ENCODE measurements at regions not wholly inside any gene's neighbourhood (a gene's known extent, or its start where the extent isn't known, plus 50 kb on each side); places are given as distances from the start of the nearest gene placed in this dataset.
A peak's percentile ranks its signal among the peaks of the same experiment; 100 is the strongest.

DNA sequence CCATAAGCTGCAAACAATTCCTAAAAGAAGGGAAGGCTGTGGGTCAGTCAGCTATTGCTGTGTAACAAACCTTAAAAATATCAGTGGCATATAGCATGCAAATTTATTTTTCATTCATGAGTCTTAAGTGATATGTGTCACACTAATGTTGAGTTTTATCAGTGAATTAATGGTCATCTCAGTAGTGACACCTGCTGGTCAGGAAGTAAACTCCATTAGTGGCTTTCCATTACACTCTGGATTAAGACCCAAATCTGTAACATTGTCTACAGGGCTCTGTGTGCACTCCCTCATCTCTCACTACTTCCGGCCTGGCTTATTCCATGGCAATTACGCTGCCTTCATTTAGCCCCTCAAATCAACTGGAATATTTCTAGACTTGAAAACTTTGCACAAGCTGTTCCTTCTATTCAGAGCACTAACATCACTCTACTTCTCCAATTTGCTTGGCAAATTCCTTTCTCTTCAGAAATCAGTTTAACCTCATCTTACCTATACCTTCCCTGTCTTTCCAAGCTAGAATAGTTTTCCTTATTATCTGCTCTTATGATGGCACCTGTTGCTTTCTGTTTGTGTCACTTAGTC is 217.3 kb upstream of the TAPT1 start:
- DNase-seq (no peak), ATAC-seq (peak; percentile 80 to 83 (median 82))
- H3K4me3 ChIP-seq: no peak overlapping the region
- WGBS (ENCODE audit: insufficient coverage, low coverage, low lambda C conversion rate, missing lambda C conversion rate): 10% methylated on average over 2 of the region's 2 CpGs
- TF ChIP-seq, protein P1, sequence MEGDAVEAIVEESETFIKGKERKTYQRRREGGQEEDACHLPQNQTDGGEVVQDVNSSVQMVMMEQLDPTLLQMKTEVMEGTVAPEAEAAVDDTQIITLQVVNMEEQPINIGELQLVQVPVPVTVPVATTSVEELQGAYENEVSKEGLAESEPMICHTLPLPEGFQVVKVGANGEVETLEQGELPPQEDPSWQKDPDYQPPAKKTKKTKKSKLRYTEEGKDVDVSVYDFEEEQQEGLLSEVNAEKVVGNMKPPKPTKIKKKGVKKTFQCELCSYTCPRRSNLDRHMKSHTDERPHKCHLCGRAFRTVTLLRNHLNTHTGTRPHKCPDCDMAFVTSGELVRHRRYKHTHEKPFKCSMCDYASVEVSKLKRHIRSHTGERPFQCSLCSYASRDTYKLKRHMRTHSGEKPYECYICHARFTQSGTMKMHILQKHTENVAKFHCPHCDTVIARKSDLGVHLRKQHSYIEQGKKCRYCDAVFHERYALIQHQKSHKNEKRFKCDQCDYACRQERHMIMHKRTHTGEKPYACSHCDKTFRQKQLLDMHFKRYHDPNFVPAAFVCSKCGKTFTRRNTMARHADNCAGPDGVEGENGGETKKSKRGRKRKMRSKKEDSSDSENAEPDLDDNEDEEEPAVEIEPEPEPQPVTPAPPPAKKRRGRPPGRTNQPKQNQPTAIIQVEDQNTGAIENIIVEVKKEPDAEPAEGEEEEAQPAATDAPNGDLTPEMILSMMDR (IDR thresholded peaks at IDR 0.05): peak; percentile 62 to 80 (median 71)
- TF ChIP-seq POLR2A (IDR thresholded peaks at IDR 0.05): no peak
- no peaks in the 10 kb centered on the region for H3K36me3 ChIP-seq
- H3K27ac ChIP-seq: no peak overlapping the region
- intact Hi-C loops (cut with DNase I): no loop called here
- H3K9me3 ChIP-seq: no peaks in the 10 kb centered on the region
- H3K27me3 ChIP-seq: no peaks in the 10 kb centered on the region
- no peaks in the 10 kb centered on the region for H3K4me1 ChIP-seq

GRCh38 chr4:16442296-16442695 is 216.0 kb upstream of the TAPT1 start:
- H3K4me3 ChIP-seq: no peak overlapping the region
- H3K27me3 ChIP-seq: no peaks in the 10 kb centered on the region
- DNase-seq: no peak
- TF ChIP-seq, protein P1 (IDR thresholded peaks at IDR 0.05): no peak
- TF ChIP-seq POLR2A (IDR thresholded peaks at IDR 0.05): no peak
- H3K4me1 ChIP-seq: no peaks in the 10 kb centered on the region
- no peaks in the 10 kb centered on the region for H3K36me3 ChIP-seq
- no peaks in the 10 kb centered on the region for H3K9me3 ChIP-seq
- H3K27ac ChIP-seq: no peak overlapping the region
- no peak for ATAC-seq
- intact Hi-C loops (cut with DNase I): no loop called here
- 31% methylated on average over 1 of the region's 1 CpG for WGBS (ENCODE audit: insufficient coverage, low coverage, low lambda C conversion rate, missing lambda C conversion rate)

- no peaks in the 10 kb centered on the region for H3K4me1 ChIP-seq
- no peak overlapping the region for H3K27ac ChIP-seq
- WGBS (ENCODE audit: insufficient coverage, low coverage, low lambda C conversion rate, missing lambda C conversion rate): 57% methylated on average over 1 of the region's 1 CpG
- intact Hi-C loops (cut with DNase I): no loop called here
- DNase-seq (no peak), ATAC-seq (no peak)
- H3K36me3 ChIP-seq: no peaks in the 10 kb centered on the region
- no peaks in the 10 kb centered on the region for H3K27me3 ChIP-seq
- TF ChIP-seq POLR2A (IDR thresholded peaks at IDR 0.05): no peak
- TF ChIP-seq, protein P1 (IDR thresholded peaks at IDR 0.05): no peak
- no peak overlapping the region for H3K4me3 ChIP-seq
- H3K9me3 ChIP-seq: no peaks in the 10 kb centered on the region
Observed at GRCh38 chr4:16439768-16440167, 213.5 kb upstream of the TAPT1 start.

DNA sequence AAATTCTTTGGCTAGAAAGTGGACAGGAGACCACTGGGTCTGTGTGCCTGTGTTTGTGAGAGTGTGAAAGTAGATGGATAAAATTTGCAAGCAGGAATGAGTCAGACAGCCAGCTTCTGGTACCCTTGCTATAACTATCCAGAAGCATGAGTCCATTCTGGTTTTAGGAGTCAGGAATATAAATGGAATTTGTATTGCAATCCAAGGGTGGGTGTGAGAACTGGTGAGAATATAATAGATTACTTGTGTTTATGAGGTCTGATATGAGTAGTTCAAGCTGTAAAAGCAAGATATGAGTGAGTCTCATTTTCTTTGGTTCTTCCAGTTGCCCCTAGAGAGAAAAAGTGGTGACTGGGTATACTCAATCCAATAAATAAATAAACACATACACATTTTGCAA is 212.7 kb upstream of the TAPT1 start:
- no peaks in the 10 kb centered on the region for H3K4me1 ChIP-seq
- H3K4me3 ChIP-seq: no peak overlapping the region
- H3K27me3 ChIP-seq: no peaks in the 10 kb centered on the region
- H3K9me3 ChIP-seq: no peaks in the 10 kb centered on the region
- no peak for ATAC-seq
- intact Hi-C loops (cut with DNase I): no loop called here
- TF ChIP-seq, protein P1 (IDR thresholded peaks at IDR 0.05): no peak
- TF ChIP-seq POLR2A (IDR thresholded peaks at IDR 0.05): no peak
- H3K36me3 ChIP-seq: no peaks in the 10 kb centered on the region
- no peak overlapping the region for H3K27ac ChIP-seq
- DNase-seq: no peak

GRCh38 chr4:16437836-16438235 is 211.6 kb upstream of the TAPT1 start:
- WGBS (ENCODE audit: insufficient coverage, low coverage, low lambda C conversion rate, missing lambda C conversion rate): 67% methylated on average over 2 of the region's 2 CpGs
- intact Hi-C loops (cut with DNase I): no loop called here

More at GRCh38 chr4:16437836-16438235, 211.6 kb upstream of the TAPT1 start:
- H3K36me3 ChIP-seq: no peaks in the 10 kb centered on the region
- no peaks in the 10 kb centered on the region for H3K4me1 ChIP-seq
- ATAC-seq (no peak), DNase-seq (no peak)
- TF ChIP-seq, protein P1 (IDR thresholded peaks at IDR 0.05): no peak
- TF ChIP-seq POLR2A (IDR thresholded peaks at IDR 0.05): no peak
- no peaks in the 10 kb centered on the region for H3K27me3 ChIP-seq
- no peak overlapping the region for H3K27ac ChIP-seq
- no peaks in the 10 kb centered on the region for H3K9me3 ChIP-seq
- H3K4me3 ChIP-seq: no peak overlapping the region
